ENCODE measurements at regions not wholly inside any gene's neighbourhood (a gene's known extent, or its start where the extent isn't known, plus 50 kb on each side); places are given as distances from the start of the nearest gene placed in this dataset.

GRCh38 chr6:26149240-26149639, 62.0 kb downstream of the HFE start:
- Histone ChIP-seq H3K4me3 (ENCODE audit: low read length) (no peak overlapping the region), H3K9me3 (replicated peaks; ENCODE audit: control insufficient read depth, low read depth, low read length) (no peaks in the 10 kb centered on the region), H3K27me3 (ENCODE audit: control insufficient read depth, insufficient read depth, low read length) (no peaks in the 10 kb centered on the region), H3K36me3 (ENCODE audit: control insufficient read depth, insufficient read depth, low read length) (no peaks in the 10 kb centered on the region), H3K4me1 (ENCODE audit: control insufficient read depth, insufficient read depth, low read length) (no peaks in the 10 kb centered on the region), H3K27ac (ENCODE audit: low read length) (no peak overlapping the region)
- DNase-seq: no peak

- DNase-seq: no peak
- Histone ChIP-seq H3K4me3 (ENCODE audit: low read length) (no peak overlapping the region), H3K27ac (ENCODE audit: low read length) (no peak overlapping the region), H3K36me3 (ENCODE audit: control insufficient read depth, insufficient read depth, low read length) (no peaks in the 10 kb centered on the region), H3K9me3 (replicated peaks; ENCODE audit: control insufficient read depth, low read depth, low read length) (no peaks in the 10 kb centered on the region), H3K4me1 (ENCODE audit: control insufficient read depth, insufficient read depth, low read length) (peaks cover 8% of the 10 kb centered on the region), H3K27me3 (ENCODE audit: control insufficient read depth, insufficient read depth, low read length) (no peaks in the 10 kb centered on the region)
- 84% methylated on average over 4 of the region's 6 CpGs for WGBS (ENCODE audit: insufficient coverage)
These were observed 65.2 kb downstream of the HFE start for GRCh38 chr6:26152226-26153101.

- 0% methylated on average over 1 of the region's 9 CpGs for WGBS (ENCODE audit: insufficient coverage)
These were observed 68.1 kb downstream of the HFE start for GRCh38 chr6:26155061-26155930.

GRCh38 chr6:26156105-26156849, 69.0 kb downstream of the HFE start:
- Histone ChIP-seq H3K27ac (ENCODE audit: low read length) (peak overlapping the region; percentile 99), H3K4me3 (ENCODE audit: low read length) (peak overlapping the region; percentile 96), H3K36me3 (ENCODE audit: control insufficient read depth, insufficient read depth, low read length) (no peaks in the 10 kb centered on the region), H3K4me1 (ENCODE audit: control insufficient read depth, insufficient read depth, low read length) (peaks cover 21% of the 10 kb centered on the region), H3K9me3 (replicated peaks; ENCODE audit: control insufficient read depth, low read depth, low read length) (no peaks in the 10 kb centered on the region), H3K27me3 (ENCODE audit: control insufficient read depth, insufficient read depth, low read length) (no peaks in the 10 kb centered on the region)
- WGBS (ENCODE audit: insufficient coverage): under 1% methylated on average over 61 of the region's 61 CpGs
- DNase-seq: peak; percentile 97

More at GRCh38 chr6:26155061-26155930, 68.1 kb downstream of the HFE start:
- Histone ChIP-seq H3K27me3 (ENCODE audit: control insufficient read depth, insufficient read depth, low read length) (no peaks in the 10 kb centered on the region), H3K36me3 (ENCODE audit: control insufficient read depth, insufficient read depth, low read length) (no peaks in the 10 kb centered on the region), H3K9me3 (replicated peaks; ENCODE audit: control insufficient read depth, low read depth, low read length) (no peaks in the 10 kb centered on the region), H3K4me3 (ENCODE audit: low read length) (peak overlapping the region; percentile 96), H3K27ac (ENCODE audit: low read length) (peak overlapping the region; percentile 99), H3K4me1 (ENCODE audit: control insufficient read depth, insufficient read depth, low read length) (peaks cover 18% of the 10 kb centered on the region)
- peak; percentile 77 for DNase-seq

- 0% methylated on average over 14 of the region's 18 CpGs for WGBS (ENCODE audit: insufficient coverage)
- Histone ChIP-seq H3K27ac (ENCODE audit: low read length) (peak overlapping the region; percentile 99), H3K27me3 (ENCODE audit: control insufficient read depth, insufficient read depth, low read length) (no peaks in the 10 kb centered on the region), H3K36me3 (ENCODE audit: control insufficient read depth, insufficient read depth, low read length) (no peaks in the 10 kb centered on the region), H3K4me1 (ENCODE audit: control insufficient read depth, insufficient read depth, low read length) (peaks cover 21% of the 10 kb centered on the region), H3K4me3 (ENCODE audit: low read length) (peak overlapping the region; percentile 96), H3K9me3 (replicated peaks; ENCODE audit: control insufficient read depth, low read depth, low read length) (no peaks in the 10 kb centered on the region)
- peak; percentile 89 for DNase-seq
These were observed 69.6 kb downstream of the HFE start for GRCh38 chr6:26156850-26157250.

- Histone ChIP-seq H3K27ac (ENCODE audit: low read length) (peak overlapping the region; percentile 99), H3K36me3 (ENCODE audit: control insufficient read depth, insufficient read depth, low read length) (no peaks in the 10 kb centered on the region), H3K27me3 (ENCODE audit: control insufficient read depth, insufficient read depth, low read length) (no peaks in the 10 kb centered on the region), H3K4me3 (ENCODE audit: low read length) (peak overlapping the region; percentile 96), H3K9me3 (replicated peaks; ENCODE audit: control insufficient read depth, low read depth, low read length) (no peaks in the 10 kb centered on the region), H3K4me1 (ENCODE audit: control insufficient read depth, insufficient read depth, low read length) (peaks cover 21% of the 10 kb centered on the region)
- WGBS (ENCODE audit: insufficient coverage): 0% methylated on average over 15 of the region's 29 CpGs
- peak; percentile 99 for DNase-seq
These were observed 70.2 kb downstream of the HFE start for GRCh38 chr6:26157251-26158075.

GRCh38 chr6:26158076-26158580, 70.9 kb downstream of the HFE start:
- Histone ChIP-seq H3K4me3 (ENCODE audit: low read length) (peak overlapping the region; percentile 66), H3K36me3 (ENCODE audit: control insufficient read depth, insufficient read depth, low read length) (no peaks in the 10 kb centered on the region), H3K9me3 (replicated peaks; ENCODE audit: control insufficient read depth, low read depth, low read length) (no peaks in the 10 kb centered on the region), H3K27me3 (ENCODE audit: control insufficient read depth, insufficient read depth, low read length) (no peaks in the 10 kb centered on the region), H3K4me1 (ENCODE audit: control insufficient read depth, insufficient read depth, low read length) (peaks cover 21% of the 10 kb centered on the region), H3K27ac (ENCODE audit: low read length) (peak overlapping the region; percentile 92)
- WGBS (ENCODE audit: insufficient coverage): under 1% methylated on average over 20 of the region's 30 CpGs
- DNase-seq: no peak

- 0% methylated on average over 1 of the region's 21 CpGs for WGBS (ENCODE audit: insufficient coverage)
- Histone ChIP-seq H3K27me3 (ENCODE audit: control insufficient read depth, insufficient read depth, low read length) (no peaks in the 10 kb centered on the region), H3K9me3 (replicated peaks; ENCODE audit: control insufficient read depth, low read depth, low read length) (no peaks in the 10 kb centered on the region), H3K4me3 (ENCODE audit: low read length) (peak overlapping the region; percentile 66), H3K36me3 (ENCODE audit: control insufficient read depth, insufficient read depth, low read length) (peaks cover 5% of the 10 kb centered on the region), H3K4me1 (ENCODE audit: control insufficient read depth, insufficient read depth, low read length) (peaks cover 21% of the 10 kb centered on the region), H3K27ac (ENCODE audit: low read length) (peak overlapping the region; percentile 92)
- peak; percentile 87 for DNase-seq
These were observed 71.5 kb downstream of the HFE start for GRCh38 chr6:26158581-26159356.

Measured in muscle of leg (tissue), 3 donors.